IMR-90 (cell line): ENCODE measurements at regions not wholly inside any gene's neighbourhood (a gene's known extent, or its start where the extent isn't known, plus 50 kb on each side); places are given as distances from the start of the nearest gene placed in this dataset.
A peak's percentile ranks its signal among the peaks of the same experiment; 100 is the strongest.

Source experiments
- ATAC-seq: fragments of 200-7000 bp; cut with Tn5 transposase; 2 replicates; pipeline ENCODE4 v1.9.1; 2020; ENCODE audit warnings: low read depth, mild to moderate bottlenecking, moderate library complexity
- BruUV-seq: library from RNA; stranded (reverse); fragments of 400-500 nt; replicated peaks from 2 replicates; lab custom pipeline; 2021; lab: Mats Ljungman, UMichigan
- CTCF ChIA-PET: fragments of 300-600 bp; formaldehyde crosslinking; extraction: SDS; loops from one replicate; lab custom pipeline; 2021; ENCODE audit warnings: antibody characterized with exemption; lab: Yijun Ruan, JAX
- POLR2A ChIA-PET: fragments of 300-600 bp; sonication (Branson Sonifier 250); formaldehyde crosslinking; loops from one replicate; lab custom pipeline; 2022; ENCODE audit warnings: antibody characterized with exemption; ENCODE audit not compliant: unreplicated experiment; lab: Charles Lee
- DNase-seq: peaks from one replicate; pipeline ENCODE4 v3.0.0; 2013
- H2AFZ ChIP-seq: replicated peaks from 2 replicates; pipeline ENCODE3; 2013; ENCODE audit warnings: low read length, mild to moderate bottlenecking; ENCODE audit not compliant: poor library complexity
- H2AK5ac ChIP-seq: 2 replicates; pipeline ENCODE4 v1.6.1; 2013; ENCODE audit warnings: low read depth, low read length, inconsistent platforms
- H2AK9ac ChIP-seq: replicated peaks from 2 replicates; pipeline ENCODE3; 2013; ENCODE audit warnings: mild to moderate bottlenecking, low read depth, low read length, moderate library complexity; ENCODE audit not compliant: poor library complexity
- H2BK120ac ChIP-seq: 2 replicates; pipeline ENCODE4 v1.6.1; 2013; ENCODE audit warnings: low read depth, low read length, inconsistent platforms
- H2BK15ac ChIP-seq: 3 replicates; pipeline ENCODE4 v1.6.1; 2013; ENCODE audit warnings: low read depth, low read length, inconsistent platforms
- H2BK20ac ChIP-seq: 2 replicates; pipeline ENCODE4 v1.6.1; 2013; ENCODE audit warnings: low read depth, mild to moderate bottlenecking, inconsistent platforms, low read length, moderate library complexity
- H2BK5ac ChIP-seq: 2 replicates; pipeline ENCODE4 v1.6.1; 2013; ENCODE audit warnings: mild to moderate bottlenecking, low read depth, low read length, inconsistent platforms; ENCODE audit not compliant: poor library complexity, severe bottlenecking
- H3K14ac ChIP-seq: replicated peaks from 2 replicates; pipeline ENCODE4 v1.6.1; 2013; ENCODE audit warnings: low read depth, low read length, inconsistent platforms
- H3K18ac ChIP-seq: 2 replicates; pipeline ENCODE4 v1.6.1; 2013; ENCODE audit warnings: low read depth, low read length, control low read depth
- H3K23ac ChIP-seq: 2 replicates; pipeline ENCODE4 v1.6.1; 2013; ENCODE audit warnings: low read depth, low read length, inconsistent platforms
- H3K27ac ChIP-seq: 2 replicates; pipeline ENCODE4 v1.5.1; 2013; ENCODE audit warnings: mild to moderate bottlenecking, control low read depth, low read length; ENCODE audit not compliant: insufficient read depth
- H3K27me3 ChIP-seq: 2 replicates; pipeline ENCODE4 v1.6.1; 2013; ENCODE audit warnings: low read length; ENCODE audit not compliant: control insufficient read depth, insufficient read depth
- H3K36me3 ChIP-seq: 2 replicates; pipeline ENCODE4 v1.6.1; 2013; ENCODE audit warnings: low read length, mixed read lengths; ENCODE audit not compliant: control insufficient read depth, insufficient read depth
- H3K4ac ChIP-seq: 2 replicates; pipeline ENCODE4 v1.6.1; 2013; ENCODE audit warnings: low read depth, low read length, inconsistent platforms
- H3K4me1 ChIP-seq: 2 replicates; pipeline ENCODE4 v1.6.1; 2013; ENCODE audit warnings: low read length, mixed read lengths; ENCODE audit not compliant: control insufficient read depth, insufficient read depth
- H3K4me2 ChIP-seq: 2 replicates; pipeline ENCODE4 v1.6.1; 2013; ENCODE audit warnings: low read depth, mild to moderate bottlenecking, control low read depth, low read length, moderate library complexity
- H3K4me3 ChIP-seq: 2 replicates; pipeline ENCODE4 v1.5.1; 2013; ENCODE audit warnings: low read depth, mild to moderate bottlenecking, control low read depth, low read length, moderate library complexity; ENCODE audit not compliant: insufficient read depth
- H3K56ac ChIP-seq: 2 replicates; pipeline ENCODE4 v1.6.1; 2013; ENCODE audit warnings: low read length, inconsistent platforms; ENCODE audit not compliant: insufficient read depth; ENCODE audit errors: extremely low read depth
- H3K79me1 ChIP-seq, 2 experiments: 2 replicates each; pipeline ENCODE4 v1.6.1; 2013; ENCODE audit warnings: low read length in 2 of 2, inconsistent platforms in 1 of 2, low read depth in 1 of 2
- H3K9ac ChIP-seq: 2 replicates; pipeline ENCODE4 v1.6.1; 2013; ENCODE audit warnings: low read depth, low read length, control low read depth
- H3K9me1 ChIP-seq: 2 replicates; pipeline ENCODE4 v1.6.1; 2013; ENCODE audit warnings: low read length, inconsistent platforms; ENCODE audit not compliant: insufficient read depth
- H3K9me3 ChIP-seq: 2 replicates; pipeline ENCODE4 v1.6.1; 2013; ENCODE audit warnings: low read length; ENCODE audit not compliant: control insufficient read depth, insufficient read depth
- H4K20me1 ChIP-seq: 2 replicates; pipeline ENCODE4 v1.6.1; 2013; ENCODE audit warnings: low read length, inconsistent platforms; ENCODE audit not compliant: insufficient read depth
- H4K5ac ChIP-seq: 2 replicates; pipeline ENCODE4 v1.6.1; 2013; ENCODE audit warnings: mild to moderate bottlenecking, low read depth, low read length, control low read depth
- H4K8ac ChIP-seq, 2 experiments: 2 replicates each; pipeline ENCODE4 v1.6.1; 2013; ENCODE audit warnings: low read depth in 2 of 2, low read length in 2 of 2, control low read depth in 1 of 2, inconsistent platforms in 1 of 2
- H4K91ac ChIP-seq: 2 replicates; pipeline ENCODE4 v1.6.1; 2013; ENCODE audit warnings: low read depth, low read length, inconsistent platforms; ENCODE audit not compliant: insufficient read depth
- CEBPB ChIP-seq: IDR thresholded peaks from 2 replicates; pipeline ENCODE4 v1.6.1; 2012; ENCODE audit warnings: low read depth, low read length, improper control_type of control experiment
- MAFK ChIP-seq: IDR thresholded peaks from 2 replicates; pipeline ENCODE4 v1.6.1; 2012; ENCODE audit warnings: low read depth, low read length, improper control_type of control experiment
- POLR2A ChIP-seq: IDR thresholded peaks from 2 replicates; pipeline ENCODE4 v1.6.1; 2012; ENCODE audit warnings: mild to moderate bottlenecking, low read depth, low read length
- WGBS, 2 experiments: methylation state at CpG; one replicate each; pipeline versions ENCODE4 v1.1.5 to v1.1.7; 2013; ENCODE audit warnings: missing lambda C conversion rate in 2 of 2; ENCODE audit not compliant: insufficient read length in 1 of 2; ENCODE audit errors: extremely low coverage in 2 of 2; 5-methylcytosine and 5-hydroxymethylcytosine counted together
- dilution Hi-C: fragments of 300-500 bp; cut with HindIII; formaldehyde crosslinking; loops from one replicate; pipeline ENCODE4 v1.14.3; 2018; ENCODE audit warnings: low sequenced_read_pairs; ENCODE audit not compliant: unreplicated experiment
- in situ Hi-C: fragments of 300-500 bp; cut with MboI; formaldehyde crosslinking; loops from 3 replicates; pipeline ENCODE4 v1.14.3; 2019; ENCODE audit warnings: low sequenced_read_pairs, inconsistent platforms, mixed read lengths
- intact Hi-C: fragments of 100-400 bp; cut with micrococcal nuclease; formaldehyde crosslinking; loops from 2 replicates; pipeline ENCODE4 v1.10.0; 2022

GRCh38 chr4:31325300-31325699, 605.1 kb downstream of the PCDH7 start:
- intact Hi-C loops (no loop called here), dilution Hi-C loops (no loop called here), in situ Hi-C loops (no loop called here)
- Histone ChIP-seq H2BK5ac (no peak overlapping the region), H3K56ac (no peak overlapping the region), H3K4me2 (no peak overlapping the region), H2BK20ac (no peak overlapping the region), H4K20me1 (no peaks in the 10 kb centered on the region), H4K5ac (no peak overlapping the region), H4K91ac (no peak overlapping the region), H2BK15ac (no peak overlapping the region), H3K9me1 (no peaks in the 10 kb centered on the region), H3K4me3 (no peak overlapping the region), H3K36me3 (no peaks in the 10 kb centered on the region), H3K9me3 (no peaks in the 10 kb centered on the region), H3K4ac (no peak overlapping the region), H3K27me3 (no peaks in the 10 kb centered on the region), H2AK9ac (no peak overlapping the region), H4K8ac (no peak overlapping the region), H2BK120ac (no peak overlapping the region), H3K14ac (no peak overlapping the region), H3K27ac (no peak overlapping the region), H3K9ac (no peak overlapping the region), H3K23ac (no peak overlapping the region), H2AK5ac (no peak overlapping the region), H3K79me1 (no peaks in the 10 kb centered on the region), H3K4me1 (no peaks in the 10 kb centered on the region), H2AFZ (no peak overlapping the region), H3K18ac (no peak overlapping the region)
- DNase-seq, result no peak
- no TSS peak for BruUV-seq
- TF ChIP-seq CEBPB (peak; percentile 64; the same call in 1 of the 2 replicates), POLR2A (no peak), MAFK (no peak)
- no peak for ATAC-seq
- ChIA-PET CTCF (no interaction called here), POLR2A (no interaction called here)
- WGBS, 2 experiments, result no CpG with 5 or more reads among the region's 1 CpG
